ENCODE measurements at regions not wholly inside any gene's neighbourhood (a gene's known extent, or its start where the extent isn't known, plus 50 kb on each side); places are given as distances from the start of the nearest gene placed in this dataset.

GRCh38 chr3:190790185-190790584, 72.3 kb downstream of the GMNC start:
- DNase-seq (ENCODE audit: low spot score): no peak

GRCh38 chr3:190786898-190787297, 75.6 kb downstream of the GMNC start:
- DNase-seq (ENCODE audit: low spot score): no peak

GRCh38 chr3:190785047-190785446, 77.4 kb downstream of the GMNC start:
- no peak for DNase-seq (ENCODE audit: low spot score)

- DNase-seq (ENCODE audit: low spot score): no peak
These were observed 82.0 kb downstream of the GMNC start for GRCh38 chr3:190780524-190780923.

GRCh38 chr3:190774633-190775032, 87.9 kb downstream of the GMNC start:
- no peak for DNase-seq (ENCODE audit: low spot score)

- no peak for DNase-seq (ENCODE audit: low spot score)
These were observed 88.5 kb downstream of the GMNC start for GRCh38 chr3:190773948-190774347.

GRCh38 chr3:190772831-190773230, 89.7 kb downstream of the GMNC start:
- DNase-seq (ENCODE audit: low spot score): no peak

- DNase-seq (ENCODE audit: low spot score): no peak
These were observed 93.6 kb downstream of the GMNC start for GRCh38 chr3:190768891-190769290.

GRCh38 chr3:190767851-190768250, 94.6 kb downstream of the GMNC start:
- no peak for DNase-seq (ENCODE audit: low spot score)

GRCh38 chr3:190764231-190765134, 98.0 kb downstream of the GMNC start:
- DNase-seq (ENCODE audit: low spot score): no peak

GRCh38 chr3:190762801-190763200, 99.7 kb downstream of the GMNC start:
- no peak for DNase-seq (ENCODE audit: low spot score)

- no peak for DNase-seq (ENCODE audit: low spot score)
These were observed 114.9 kb downstream of the GMNC start for GRCh38 chr3:190747571-190747970.

- DNase-seq (ENCODE audit: low spot score): no peak
These were observed 115.5 kb downstream of the GMNC start for GRCh38 chr3:190746986-190747385.

- no peak for DNase-seq (ENCODE audit: low spot score)
These were observed 116.0 kb downstream of the GMNC start for GRCh38 chr3:190746531-190746930.

GRCh38 chr3:190741788-190742187, 120.7 kb downstream of the GMNC start:
- DNase-seq (ENCODE audit: low spot score): no peak

- no peak for DNase-seq (ENCODE audit: low spot score)
These were observed 122.8 kb downstream of the GMNC start for GRCh38 chr3:190739641-190740185.

GRCh38 chr3:190738636-190739155, 123.8 kb downstream of the GMNC start:
- DNase-seq (ENCODE audit: low spot score): no peak

- no peak for DNase-seq (ENCODE audit: low spot score)
These were observed 125.0 kb downstream of the GMNC start for GRCh38 chr3:190737446-190737845.

- no peak for DNase-seq (ENCODE audit: low spot score)
These were observed 128.0 kb downstream of the GMNC start for GRCh38 chr3:190734490-190734889.

- no peak for DNase-seq (ENCODE audit: low spot score)
These were observed 128.8 kb downstream of the GMNC start for GRCh38 chr3:190733591-190734146.

GRCh38 chr3:190731596-190731995, 130.9 kb downstream of the GMNC start:
- no peak for DNase-seq (ENCODE audit: low spot score)

GRCh38 chr3:190728574-190729246, 133.8 kb downstream of the GMNC start:
- DNase-seq (ENCODE audit: low spot score): peak; percentile 34
